ENCODE measurements at regions not wholly inside any gene's neighbourhood (a gene's known extent, or its start where the extent isn't known, plus 50 kb on each side); places are given as distances from the start of the nearest gene placed in this dataset.

DNA sequence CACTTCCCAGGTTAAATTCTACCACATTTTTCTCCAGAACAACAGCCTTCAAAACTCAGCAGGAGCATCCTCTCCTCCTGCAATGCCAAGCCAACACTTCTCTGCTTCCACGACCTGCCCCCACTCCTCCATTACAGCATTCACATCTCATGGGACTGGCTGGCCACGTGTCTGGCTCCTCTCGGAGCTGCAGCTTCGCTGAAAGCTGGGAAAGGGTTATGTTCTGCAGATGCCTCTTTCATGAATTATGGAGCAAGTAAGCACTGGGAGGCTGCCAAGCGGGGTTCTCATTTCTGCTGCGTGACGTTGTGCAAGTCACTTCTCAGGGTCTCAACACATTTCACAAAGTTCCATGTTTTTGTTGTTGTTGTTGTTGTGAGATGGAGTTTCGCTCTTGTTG is 142.2 kb upstream of the RFLNA start:
- peaks cover 0 to 2% (median 0%) of the 10 kb centered on the region in 4 experiments; a peak in 2 of 7 replicates for H3K27me3 ChIP-seq (replicated peaks in 1 of 4; ENCODE audit: control insufficient read depth in 3 of 4, extremely low read depth in 1 of 4, insufficient read depth in 3 of 4, low read length in 3 of 4)
- H3K27ac ChIP-seq (ENCODE audit: low read depth, low read length), result no peak overlapping the region
- H3K79me1 ChIP-seq (ENCODE audit: low read depth, low read length), result no peaks in the 10 kb centered on the region
- H2BK20ac ChIP-seq (ENCODE audit: low read length), result peak overlapping the region; percentile 75
- ChIA-PET POLR2A (ENCODE audit: partially characterized antibody) (no interaction called here), CTCF (ENCODE audit: partially characterized antibody) (interaction anchor here (0.6 to 0.7 kb wide), 2 partner anchors 19 to 503 kb away, joined by 3 read pairs; no protein-coding TSS in a partner anchor)
- no peak overlapping the region for H3K14ac ChIP-seq (ENCODE audit: insufficient read length)
- FAIRE-seq, result no peak
- no peaks in the 10 kb centered on the region for H4K20me1 ChIP-seq (replicated peaks in 1 of 2; ENCODE audit: control insufficient read depth in 1 of 2, insufficient read depth in 2 of 2, low read length in 2 of 2)
- H2BK120ac ChIP-seq (replicated peaks; ENCODE audit: low read depth, low read length), result no peak overlapping the region
- peaks cover 0 to 10% (median 7%) of the 10 kb centered on the region in 4 experiments; a peak in 6 of 7 replicates for H3K4me1 ChIP-seq (replicated peaks in 1 of 4; ENCODE audit: control insufficient read depth in 3 of 4, insufficient read depth in 4 of 4, low read length in 3 of 4)
- H3K79me2 ChIP-seq (ENCODE audit: control insufficient read depth in 1 of 2, insufficient read depth in 2 of 2, low read length in 2 of 2), result no peaks in the 10 kb centered on the region
- H2AFZ ChIP-seq (ENCODE audit: low read length), result no peak overlapping the region
- H3K23ac ChIP-seq (ENCODE audit: insufficient read length), result no peak overlapping the region
- H3K56ac ChIP-seq (replicated peaks; ENCODE audit: insufficient read length, low read depth, low read length), result no peak overlapping the region
- DNase-seq (ENCODE audit: low read depth in 1 of 2, low spot score in 2 of 2), result no peak
- H2AK5ac ChIP-seq (ENCODE audit: low read depth, low read length), result no peak overlapping the region
- no peak overlapping the region for H2BK5ac ChIP-seq (ENCODE audit: low read depth, low read length)
- H2BK12ac ChIP-seq (ENCODE audit: low read depth, low read length), result peak overlapping the region; percentile 81; the same call in 1 of the 2 replicates
- H3K4me2 ChIP-seq (ENCODE audit: insufficient read depth in 1 of 2, low read depth in 2 of 2, low read length in 2 of 2), result no peak overlapping the region
- no peaks in the 10 kb centered on the region; the same call in 1 of the 2 replicates for H3K23me2 ChIP-seq (ENCODE audit: low read depth, low read length)
- H3K9me3 ChIP-seq (ENCODE audit: insufficient read depth in 2 of 2, low read depth in 1 of 2, low read length in 1 of 2), result peaks cover 4% of the 10 kb centered on the region in 2 experiments; a peak in 2 of 4 replicates
- no peak for TF ChIP-seq CEBPB (IDR thresholded peaks at IDR 0.05; ENCODE audit: low read depth, low read length)
- no peak for TF ChIP-seq JUN (IDR thresholded peaks at IDR 0.05; ENCODE audit: low read depth, low read length)
- TF ChIP-seq CHD2 (IDR thresholded peaks at IDR 0.05; ENCODE audit: low read length), result no peak
- TF ChIP-seq POLR2AphosphoS5 (IDR thresholded peaks at IDR 0.05; ENCODE audit: low read depth, low read length), result no peak
- no peak for TF ChIP-seq SIX5 (IDR thresholded peaks at IDR 0.05; ENCODE audit: low read depth, low read length)
- TF ChIP-seq, protein P1, sequence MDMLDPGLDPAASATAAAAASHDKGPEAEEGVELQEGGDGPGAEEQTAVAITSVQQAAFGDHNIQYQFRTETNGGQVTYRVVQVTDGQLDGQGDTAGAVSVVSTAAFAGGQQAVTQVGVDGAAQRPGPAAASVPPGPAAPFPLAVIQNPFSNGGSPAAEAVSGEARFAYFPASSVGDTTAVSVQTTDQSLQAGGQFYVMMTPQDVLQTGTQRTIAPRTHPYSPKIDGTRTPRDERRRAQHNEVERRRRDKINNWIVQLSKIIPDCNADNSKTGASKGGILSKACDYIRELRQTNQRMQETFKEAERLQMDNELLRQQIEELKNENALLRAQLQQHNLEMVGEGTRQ (IDR thresholded peaks at IDR 0.05; ENCODE audit: low read length), result no peak
- no peak for TF ChIP-seq POLR2A (IDR thresholded peaks at IDR 0.05; ENCODE audit: control extremely low read depth in 1 of 2, low read depth in 2 of 2, low read length in 2 of 2)
- no peaks in the 10 kb centered on the region; a peak in 1 of 8 replicates for H3K36me3 ChIP-seq (ENCODE audit: control insufficient read depth in 2 of 4, insufficient read depth in 4 of 4, low read length in 3 of 4)
- H4K8ac ChIP-seq (ENCODE audit: extremely low read depth, insufficient read depth, low read length), result no peak overlapping the region; the same call in 1 of the 2 replicates
- 85% methylated on average over 8 of the region's 8 CpGs; no CpG with 5 or more reads in 1 of the 2 experiments for WGBS, 2 experiments (ENCODE audit: extremely low coverage in 1 of 2, insufficient coverage in 1 of 2, insufficient read length in 1 of 2, insufficient replicate concordance in 2 of 2, low coverage in 1 of 2, low lambda C conversion rate in 2 of 2, missing lambda C conversion rate in 1 of 2)
- no peak overlapping the region for H3K4me3 ChIP-seq (ENCODE audit: extremely low read depth in 1 of 4, insufficient read depth in 2 of 4, low read depth in 3 of 4, low read length in 4 of 4)
- H3K9ac ChIP-seq (replicated peaks in 1 of 4; ENCODE audit: extremely low read depth in 1 of 4, low read depth in 3 of 4, low read length in 3 of 4), result no peak overlapping the region
- no peak overlapping the region for H4K91ac ChIP-seq (replicated peaks; ENCODE audit: insufficient read length, low read length)
- H3K4ac ChIP-seq (replicated peaks; ENCODE audit: insufficient read length, low read depth, low read length), result no peak overlapping the region
- H4K5ac ChIP-seq (ENCODE audit: insufficient read length, low read depth, low read length), result no peak overlapping the region
- H3K18ac ChIP-seq (ENCODE audit: extremely low read depth, low read length), result no peak overlapping the region
- no peak overlapping the region for H2BK15ac ChIP-seq (ENCODE audit: low read length)
